Central memory CD8-positive, alpha-beta T cell (primary cell): ENCODE measurements at regions not wholly inside any gene's neighbourhood (a gene's known extent, or its start where the extent isn't known, plus 50 kb on each side); places are given as distances from the start of the nearest gene placed in this dataset.
"Not testable (repeated sequence)": the region's sequence is repeated elsewhere in the genome, so short reads cannot be mapped to it uniquely, and the experiment has no call there.

ENCODE experiments used
- ATAC-seq: fragments of 150-1000 bp; cut with Tn5 transposase; replicated peaks from 2 replicates; pipeline ENCODE4 v1.10.0; 2022; ENCODE audit warnings: mild to moderate bottlenecking, moderate FRiP score, moderate number of reproducible peaks; ENCODE audit not compliant: poor library complexity, severe bottlenecking; ENCODE audit errors: extremely low read depth
- DNase-seq, 2 donors: peaks; one replicate each; pipeline ENCODE4 v3.0.0; 2021; ENCODE audit warnings: low spot score in 2 of 2
- H3K27ac Mint-ChIP-seq: one replicate; pipeline ENCODE4 v1.8.0; 2022; ENCODE audit warnings: low read depth, mild to moderate bottlenecking, moderate library complexity, mixed read lengths
- H3K27me3 Mint-ChIP-seq: one replicate; pipeline ENCODE4 v1.8.0; 2022; ENCODE audit warnings: mixed read lengths
- H3K36me3 Mint-ChIP-seq: one replicate; pipeline ENCODE4 v1.8.0; 2022; ENCODE audit warnings: mild to moderate bottlenecking, moderate library complexity, mixed read lengths; ENCODE audit not compliant: insufficient read depth
- H3K4me1 Mint-ChIP-seq: one replicate; pipeline ENCODE4 v1.8.0; 2022; ENCODE audit warnings: mixed read lengths
- H3K4me3 Mint-ChIP-seq: one replicate; pipeline ENCODE4 v1.8.0; 2022; ENCODE audit warnings: mild to moderate bottlenecking, moderate library complexity, mixed read lengths
- H3K9me3 Mint-ChIP-seq: one replicate; pipeline ENCODE4 v1.8.0; 2022; ENCODE audit warnings: mixed read lengths

DNA sequence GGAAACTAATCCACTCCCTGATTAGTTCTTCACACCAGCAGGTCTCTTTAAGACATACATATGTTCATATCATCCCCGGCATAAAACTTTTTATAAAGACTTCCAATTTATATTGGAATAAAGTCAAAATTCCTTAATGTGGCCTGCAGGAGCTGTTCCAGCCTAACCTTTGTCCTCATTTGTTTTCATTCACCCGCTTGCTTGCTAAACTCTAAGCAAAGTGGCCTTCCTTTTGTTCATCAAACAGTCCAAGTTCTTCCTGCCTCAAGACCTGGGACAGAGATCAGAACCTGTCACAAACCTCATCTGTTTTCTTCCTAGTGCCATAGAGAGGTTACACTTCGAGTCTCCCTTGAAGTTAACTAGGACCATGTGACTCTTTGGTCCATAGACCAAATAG is 339.4 kb upstream of the ID2 start:
- H3K27me3 Mint-ChIP-seq = no peaks in the 10 kb centered on the region
- peaks cover 35% of the 10 kb centered on the region for H3K4me1 Mint-ChIP-seq
- H3K4me3 Mint-ChIP-seq = no peak overlapping the region
- H3K9me3 Mint-ChIP-seq = no peaks in the 10 kb centered on the region
- DNase-seq = no peak
- peak overlapping the region; percentile 33 for H3K27ac Mint-ChIP-seq
- ATAC-seq = no peak
- peaks cover 3% of the 10 kb centered on the region for H3K36me3 Mint-ChIP-seq

DNA sequence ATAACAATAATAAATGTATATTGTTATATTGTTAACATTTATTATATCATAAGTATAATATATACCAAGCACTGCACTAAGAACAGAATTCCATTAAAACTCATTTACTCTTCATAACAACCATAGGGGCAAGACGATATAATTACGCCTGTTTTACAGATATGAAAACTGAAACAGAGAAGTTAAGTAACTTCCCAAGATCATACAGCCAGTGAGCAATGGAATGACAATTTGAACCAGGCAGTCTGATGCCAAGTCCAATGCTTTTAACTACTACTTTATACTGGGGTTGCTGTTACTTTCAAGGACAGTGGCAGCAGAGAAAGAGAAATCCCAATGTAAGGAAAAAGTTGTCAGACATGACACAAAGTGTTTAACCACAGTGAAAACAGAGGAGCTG is 338.8 kb upstream of the ID2 start:
- no peak for DNase-seq
- H3K4me3 Mint-ChIP-seq = no peak overlapping the region
- ATAC-seq = no peak
- peak overlapping the region; percentile 33 for H3K27ac Mint-ChIP-seq
- H3K36me3 Mint-ChIP-seq = no peaks in the 10 kb centered on the region
- no peaks in the 10 kb centered on the region for H3K9me3 Mint-ChIP-seq
- H3K27me3 Mint-ChIP-seq = no peaks in the 10 kb centered on the region
- peaks cover 31% of the 10 kb centered on the region for H3K4me1 Mint-ChIP-seq

DNA sequence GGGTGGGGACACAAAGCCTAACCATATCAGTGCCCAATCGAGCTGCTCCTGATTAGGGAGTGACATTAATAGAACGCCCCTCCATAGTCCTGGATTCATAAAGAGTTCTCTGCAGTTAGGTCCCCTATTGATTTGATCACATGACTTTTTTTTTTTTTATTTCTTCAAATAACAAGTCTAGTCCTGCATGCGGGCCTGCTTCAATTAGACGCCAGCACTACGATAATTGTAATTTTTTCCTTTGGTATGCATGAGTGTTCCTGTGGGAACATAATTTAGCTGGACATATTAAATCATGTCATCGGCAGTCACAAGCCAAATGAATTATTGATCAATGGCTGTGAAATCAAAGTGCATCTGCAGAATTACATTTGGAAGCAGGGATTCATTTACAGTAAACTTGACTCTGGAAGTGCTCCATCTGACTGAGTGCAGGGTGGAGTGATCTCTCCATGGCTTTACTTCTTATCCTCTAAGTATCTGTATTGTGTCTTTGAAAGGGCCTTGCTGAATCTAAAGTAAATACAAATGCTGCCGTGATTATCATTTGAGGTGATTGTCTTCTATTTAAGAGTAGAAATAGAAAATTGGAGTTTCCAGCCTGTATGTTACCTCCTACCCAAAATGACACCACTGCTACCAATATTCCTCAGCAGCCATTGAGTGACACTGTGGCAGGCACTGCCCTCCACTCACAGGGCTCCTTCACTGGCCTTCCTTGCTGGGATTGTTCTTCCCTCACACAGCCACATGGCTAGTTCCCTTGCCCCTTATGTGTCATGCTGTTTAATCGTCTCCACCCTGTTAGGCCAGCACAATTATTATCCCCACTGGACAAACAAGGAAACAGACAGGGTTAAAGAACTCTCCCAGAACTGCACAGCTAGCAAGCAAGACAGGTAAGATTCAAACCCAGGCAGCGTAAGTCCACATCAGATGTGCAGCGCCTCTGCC is 337.4 kb upstream of the ID2 start:
- H3K36me3 Mint-ChIP-seq = no peaks in the 10 kb centered on the region
- no peak for ATAC-seq
- no peak for DNase-seq
- H3K4me3 Mint-ChIP-seq = no peak overlapping the region
- H3K27ac Mint-ChIP-seq = peak overlapping the region; percentile 90
- peaks cover 30% of the 10 kb centered on the region for H3K4me1 Mint-ChIP-seq
- H3K9me3 Mint-ChIP-seq = no peaks in the 10 kb centered on the region
- no peaks in the 10 kb centered on the region for H3K27me3 Mint-ChIP-seq

DNA sequence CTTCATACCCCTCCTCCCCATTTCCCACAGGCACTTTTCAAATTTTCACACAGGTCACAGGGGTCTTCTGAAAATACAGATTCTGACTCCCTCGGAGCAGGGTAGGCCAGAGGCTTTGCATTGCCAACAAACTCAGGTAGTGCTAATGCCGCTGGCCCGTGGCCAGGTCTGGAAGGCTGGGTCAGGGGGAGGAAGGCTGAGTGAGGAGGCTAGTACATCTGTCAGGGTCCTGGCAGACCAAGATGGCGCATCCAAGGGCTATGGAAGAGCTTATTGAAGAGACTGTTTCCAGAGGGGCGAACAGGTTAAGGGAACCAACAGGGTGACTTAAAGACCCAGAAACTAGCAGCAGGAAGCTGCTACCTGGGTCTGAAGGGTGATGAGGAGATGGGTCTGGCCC is 336.7 kb upstream of the ID2 start:
- no peaks in the 10 kb centered on the region for H3K36me3 Mint-ChIP-seq
- ATAC-seq (no peak), DNase-seq (no peak)
- H3K27me3 Mint-ChIP-seq = no peaks in the 10 kb centered on the region
- H3K4me3 Mint-ChIP-seq = no peak overlapping the region
- H3K9me3 Mint-ChIP-seq = no peaks in the 10 kb centered on the region
- peaks cover 30% of the 10 kb centered on the region for H3K4me1 Mint-ChIP-seq
- H3K27ac Mint-ChIP-seq = peak overlapping the region; percentile 90

DNA sequence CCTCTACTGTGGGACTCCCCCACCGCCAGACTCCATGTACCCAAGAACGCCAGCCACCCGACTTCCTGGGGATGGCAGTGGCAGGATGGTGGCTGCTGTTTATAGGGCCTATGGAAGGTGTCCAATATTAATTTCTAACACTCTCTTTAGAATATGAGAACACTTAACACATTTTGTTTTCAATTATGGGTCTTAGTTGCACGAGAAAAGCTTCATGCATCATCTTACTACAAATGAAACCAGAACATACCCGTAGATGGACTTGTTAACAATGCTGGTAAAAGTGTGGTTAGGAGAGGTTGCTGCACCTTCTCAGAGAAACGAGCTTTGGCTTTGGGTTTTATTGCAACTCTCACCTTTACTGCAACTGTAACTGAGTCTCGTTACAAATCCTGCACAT is 335.6 kb upstream of the ID2 start:
- Mint-ChIP-seq H3K27ac (peak overlapping the region; percentile 90), H3K4me3 (peak overlapping the region; percentile 35), H3K27me3 (no peaks in the 10 kb centered on the region), H3K36me3 (no peaks in the 10 kb centered on the region), H3K9me3 (no peaks in the 10 kb centered on the region), H3K4me1 (peaks cover 30% of the 10 kb centered on the region)
- DNase-seq = no peak
- peak; percentile 87 for ATAC-seq

DNA sequence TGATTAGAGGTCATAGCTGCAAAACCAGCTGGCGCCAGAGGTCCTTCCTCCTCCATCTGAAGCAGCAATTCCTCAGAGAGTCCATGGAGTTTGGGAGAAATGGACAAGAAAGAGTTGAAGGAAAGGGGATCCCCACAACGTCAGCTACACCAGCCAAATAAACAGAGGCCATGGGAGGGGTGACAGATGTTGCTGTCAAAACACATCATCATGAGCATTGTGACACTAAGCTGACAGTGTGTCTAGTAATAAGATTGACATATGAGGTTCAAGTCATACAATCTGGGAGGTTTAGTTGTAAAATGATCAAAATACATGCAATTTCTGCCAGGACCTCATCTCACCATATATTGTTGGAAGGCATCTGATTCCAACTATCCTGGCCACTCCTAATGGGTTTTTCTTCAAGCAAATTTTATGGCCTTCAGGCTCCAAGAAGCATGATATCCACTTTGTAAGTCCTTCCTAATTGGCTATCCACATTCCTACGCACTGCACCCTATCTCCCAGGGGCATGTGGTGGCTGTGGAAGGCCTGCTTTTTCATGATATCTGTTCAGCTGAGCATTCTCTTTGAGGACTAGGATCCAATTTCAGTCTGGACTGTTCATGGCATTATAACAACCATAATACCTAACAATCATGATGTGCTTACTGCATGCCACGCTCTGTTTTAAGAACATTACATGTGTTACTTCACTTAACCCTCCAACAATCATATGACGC is 335.0 kb upstream of the ID2 start:
- ATAC-seq (peak; percentile 64), DNase-seq (no peak)
- Mint-ChIP-seq H3K4me3 (peak overlapping the region; percentile 35), H3K36me3 (no peaks in the 10 kb centered on the region), H3K27me3 (no peaks in the 10 kb centered on the region), H3K27ac (peak overlapping the region; percentile 90), H3K9me3 (no peaks in the 10 kb centered on the region), H3K4me1 (peaks cover 30% of the 10 kb centered on the region)

DNA sequence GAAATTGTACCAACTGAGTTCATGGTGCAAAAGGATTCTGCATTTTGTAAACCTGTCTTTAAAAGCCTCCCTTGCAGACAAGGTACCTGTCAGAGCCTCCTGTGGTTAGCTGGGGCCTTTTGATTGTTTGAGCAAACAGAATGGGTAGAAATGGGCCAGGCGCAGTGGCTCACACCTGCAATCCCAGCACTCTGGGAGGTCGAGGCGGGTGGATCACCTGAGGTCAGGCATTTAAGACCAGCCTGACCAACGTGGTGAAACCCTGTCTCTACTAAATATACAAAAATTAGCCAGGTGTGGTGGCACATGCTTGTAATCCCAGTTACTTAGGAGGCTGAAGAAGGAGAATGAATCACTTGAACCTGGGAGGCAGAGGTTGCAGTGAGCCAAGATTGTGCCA is 332.9 kb upstream of the ID2 start:
- ATAC-seq, H3K36me3 Mint-ChIP-seq, DNase-seq, H3K27me3 Mint-ChIP-seq, H3K4me3 Mint-ChIP-seq, H3K9me3 Mint-ChIP-seq, H3K27ac Mint-ChIP-seq: not testable (repeated sequence)
- H3K4me1 Mint-ChIP-seq = peaks cover 35% of the 10 kb centered on the region

DNA sequence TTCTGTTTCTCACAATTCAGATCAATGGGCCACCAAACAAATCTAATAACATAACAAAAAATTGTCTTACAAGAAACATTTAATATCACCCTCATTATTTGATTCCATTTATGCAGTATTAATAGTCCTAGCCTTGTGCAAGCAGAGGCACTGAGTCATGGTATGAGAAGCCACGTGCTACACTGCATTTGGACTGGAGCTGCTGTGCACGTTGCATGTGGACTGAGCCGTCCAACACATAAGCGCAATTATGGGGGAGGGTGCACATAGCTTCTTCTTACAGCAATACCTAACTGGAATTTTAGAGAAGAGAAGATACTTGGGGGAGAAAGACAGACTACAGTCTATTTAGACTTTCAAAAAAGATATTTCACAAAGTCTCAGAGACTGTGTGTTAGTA is 329.6 kb upstream of the ID2 start:
- no peaks in the 10 kb centered on the region for H3K36me3 Mint-ChIP-seq
- H3K4me3 Mint-ChIP-seq = no peak overlapping the region
- H3K9me3 Mint-ChIP-seq = no peaks in the 10 kb centered on the region
- ATAC-seq (no peak), DNase-seq (no peak)
- no peak overlapping the region for H3K27ac Mint-ChIP-seq
- H3K27me3 Mint-ChIP-seq = no peaks in the 10 kb centered on the region
- H3K4me1 Mint-ChIP-seq = peaks cover 13% of the 10 kb centered on the region

DNA sequence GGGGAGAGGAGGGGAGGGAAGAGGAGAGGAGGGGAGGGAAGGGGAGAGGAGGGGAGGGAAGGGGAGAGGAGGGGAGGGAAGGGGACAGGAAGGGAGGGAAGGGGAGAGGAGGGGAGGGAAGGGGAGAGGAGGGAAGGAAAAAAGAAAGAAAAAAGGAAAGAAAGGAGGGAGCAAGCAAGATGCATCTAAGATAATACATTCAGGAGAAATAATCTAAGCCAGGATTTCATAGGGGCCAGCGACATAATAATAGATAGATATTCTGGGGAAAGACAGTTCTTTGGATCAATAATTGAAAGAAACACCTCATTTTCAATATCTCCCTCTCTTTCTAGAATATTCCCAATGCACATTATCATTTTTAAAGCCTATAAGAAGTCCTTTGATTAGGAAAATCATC is 328.9 kb upstream of the ID2 start:
- no peak overlapping the region for H3K4me3 Mint-ChIP-seq
- ATAC-seq (no peak), DNase-seq (no peak)
- peaks cover 17% of the 10 kb centered on the region for H3K4me1 Mint-ChIP-seq
- no peaks in the 10 kb centered on the region for H3K36me3 Mint-ChIP-seq
- no peaks in the 10 kb centered on the region for H3K27me3 Mint-ChIP-seq
- no peak overlapping the region for H3K27ac Mint-ChIP-seq
- no peaks in the 10 kb centered on the region for H3K9me3 Mint-ChIP-seq

DNA sequence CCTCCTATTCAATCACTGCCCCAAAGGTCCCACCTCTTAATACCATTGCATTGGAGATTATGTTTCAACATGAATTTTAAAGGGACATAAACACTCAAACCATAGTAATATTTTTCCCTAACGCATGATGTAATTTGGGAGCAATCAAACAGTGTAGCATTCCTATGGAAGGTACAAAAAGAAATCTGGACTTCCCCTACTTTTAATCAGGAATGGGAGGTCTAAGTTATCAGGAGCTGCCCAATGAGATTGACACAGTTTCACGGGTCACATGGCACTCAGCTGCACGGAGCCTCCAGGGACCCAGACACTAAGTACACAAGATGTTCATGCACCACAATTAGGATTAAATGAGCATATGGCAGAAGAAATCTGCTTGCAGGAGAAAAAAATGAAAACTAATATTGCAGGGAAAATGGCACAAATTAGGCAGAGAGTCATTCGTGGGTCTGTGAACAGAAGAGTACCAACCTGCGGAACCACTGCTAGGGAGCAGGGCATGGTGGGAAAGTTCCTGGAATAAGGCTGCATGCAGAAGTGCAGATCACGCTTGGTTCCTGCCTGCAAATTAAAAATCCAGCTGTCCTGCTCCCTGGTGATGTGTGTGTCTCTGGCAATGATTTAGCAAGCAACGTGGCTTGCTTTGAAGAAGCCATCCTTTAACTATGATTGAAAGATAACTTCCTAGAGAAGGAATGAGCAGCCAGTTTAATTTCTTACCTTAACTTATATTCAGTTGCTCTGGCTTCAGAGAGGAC is 326.6 kb upstream of the ID2 start:
- no peak for ATAC-seq
- H3K27ac Mint-ChIP-seq = no peak overlapping the region

DNA sequence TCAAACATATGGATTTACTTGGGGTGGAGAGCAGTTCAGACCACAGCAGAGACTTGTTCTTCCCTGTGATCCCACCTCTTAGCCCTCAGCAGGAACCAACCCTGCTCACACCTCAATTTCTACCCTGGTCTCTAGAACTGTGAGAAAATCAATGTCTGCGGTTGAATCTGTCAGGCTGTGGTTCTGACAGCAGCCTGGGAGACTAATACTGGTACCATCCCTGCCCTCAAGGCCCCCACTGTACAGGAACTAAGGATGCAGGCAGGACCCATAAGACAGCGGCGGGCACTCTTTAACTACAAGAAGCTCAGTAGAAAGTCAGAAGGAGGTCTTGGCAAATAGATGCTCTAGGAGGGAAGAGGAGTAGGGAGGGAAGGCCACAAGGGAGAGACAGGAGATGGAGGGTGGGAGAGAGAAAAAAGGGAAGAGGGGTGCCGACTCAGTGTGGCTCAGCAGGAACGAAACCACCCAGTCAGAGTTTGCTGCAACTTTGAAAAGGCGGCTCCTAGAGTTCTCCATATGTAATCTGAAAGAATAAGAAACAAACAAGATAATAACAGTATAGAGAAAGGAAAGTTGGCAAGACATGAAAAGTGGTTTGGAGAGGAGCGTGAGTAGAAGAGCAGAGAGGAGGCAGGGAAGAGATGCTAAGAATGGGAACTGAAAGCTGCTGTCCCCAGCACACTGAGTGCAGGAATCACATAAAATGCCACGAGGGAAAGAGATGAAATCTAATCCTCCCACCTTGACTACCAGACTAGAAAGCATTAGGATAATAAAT is 323.9 kb upstream of the ID2 start:
- Mint-ChIP-seq H3K27me3 (no peaks in the 10 kb centered on the region), H3K4me1 (peaks cover 21% of the 10 kb centered on the region), H3K9me3 (no peaks in the 10 kb centered on the region), H3K4me3 (no peak overlapping the region), H3K27ac (no peak overlapping the region), H3K36me3 (peaks cover 4% of the 10 kb centered on the region)
- ATAC-seq = no peak
- DNase-seq = no peak

More for the DNA sequence above, 326.6 kb upstream of the ID2 start:
- peaks cover 21% of the 10 kb centered on the region for H3K4me1 Mint-ChIP-seq
- no peak for DNase-seq
- no peak overlapping the region for H3K4me3 Mint-ChIP-seq
- no peaks in the 10 kb centered on the region for H3K9me3 Mint-ChIP-seq
- H3K36me3 Mint-ChIP-seq = peaks cover 2% of the 10 kb centered on the region
- H3K27me3 Mint-ChIP-seq = no peaks in the 10 kb centered on the region

DNA sequence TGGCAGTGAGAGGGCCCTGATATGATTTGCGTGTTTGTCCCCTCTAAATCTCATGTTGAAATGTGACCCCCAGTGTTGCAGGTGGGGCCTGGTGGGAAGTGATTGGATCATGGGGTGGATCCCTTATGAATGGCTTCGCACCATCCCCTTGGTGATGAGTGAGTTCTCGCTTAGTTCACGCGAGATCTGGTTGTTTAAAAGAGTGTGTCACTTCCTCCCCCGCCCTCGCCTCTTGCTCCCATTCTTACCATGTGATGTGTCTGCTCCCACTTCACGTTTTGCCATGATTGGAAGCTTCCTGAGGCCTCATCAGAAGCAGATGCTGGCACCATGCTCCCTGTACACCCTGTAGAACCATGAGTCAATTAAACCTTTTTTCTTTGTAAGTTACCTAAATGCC is 319.9 kb upstream of the ID2 start:
- peaks cover 26% of the 10 kb centered on the region for H3K4me1 Mint-ChIP-seq
- H3K36me3 Mint-ChIP-seq = peaks cover 4% of the 10 kb centered on the region
- no peaks in the 10 kb centered on the region for H3K9me3 Mint-ChIP-seq
- no peak overlapping the region for H3K27ac Mint-ChIP-seq
- no peak overlapping the region for H3K4me3 Mint-ChIP-seq
- H3K27me3 Mint-ChIP-seq = no peaks in the 10 kb centered on the region
- DNase-seq (no peak), ATAC-seq (no peak)
